ENCODE measurements at regions not wholly inside any gene's neighbourhood (a gene's known extent, or its start where the extent isn't known, plus 50 kb on each side); places are given as distances from the start of the nearest gene placed in this dataset.

DNA sequence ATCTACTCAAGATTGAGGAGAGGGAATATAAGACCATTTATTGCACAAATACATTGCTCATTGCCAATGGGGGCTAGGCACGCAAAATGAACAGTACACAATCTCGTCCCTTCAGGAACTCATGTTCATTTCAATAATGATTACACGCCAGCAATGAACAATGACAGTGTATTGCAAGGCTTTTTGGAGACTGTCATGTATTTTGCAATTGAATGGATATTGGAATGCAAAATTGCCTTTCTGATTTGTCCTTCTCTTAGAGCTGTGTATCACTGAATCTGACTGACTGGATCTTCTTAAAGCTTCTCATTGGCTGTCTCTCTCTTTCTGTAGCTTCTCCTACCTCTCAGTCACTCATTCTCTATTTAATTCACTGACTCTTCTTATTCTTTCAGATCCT is 400.2 kb upstream of the DCN start:
- Histone ChIP-seq H3K36me3 (ENCODE audit: insufficient read depth) (no peaks in the 10 kb centered on the region), H3K4me1 (ENCODE audit: insufficient read depth) (no peaks in the 10 kb centered on the region), H3K4me3 (ENCODE audit: low read depth, low read length) (no peak overlapping the region), H3K27ac (ENCODE audit: low read depth) (no peak overlapping the region)
- WGBS, result 95% methylated on average over 3 of the region's 3 CpGs
- no peak for DNase-seq (ENCODE audit: extremely low spot score)

DNA sequence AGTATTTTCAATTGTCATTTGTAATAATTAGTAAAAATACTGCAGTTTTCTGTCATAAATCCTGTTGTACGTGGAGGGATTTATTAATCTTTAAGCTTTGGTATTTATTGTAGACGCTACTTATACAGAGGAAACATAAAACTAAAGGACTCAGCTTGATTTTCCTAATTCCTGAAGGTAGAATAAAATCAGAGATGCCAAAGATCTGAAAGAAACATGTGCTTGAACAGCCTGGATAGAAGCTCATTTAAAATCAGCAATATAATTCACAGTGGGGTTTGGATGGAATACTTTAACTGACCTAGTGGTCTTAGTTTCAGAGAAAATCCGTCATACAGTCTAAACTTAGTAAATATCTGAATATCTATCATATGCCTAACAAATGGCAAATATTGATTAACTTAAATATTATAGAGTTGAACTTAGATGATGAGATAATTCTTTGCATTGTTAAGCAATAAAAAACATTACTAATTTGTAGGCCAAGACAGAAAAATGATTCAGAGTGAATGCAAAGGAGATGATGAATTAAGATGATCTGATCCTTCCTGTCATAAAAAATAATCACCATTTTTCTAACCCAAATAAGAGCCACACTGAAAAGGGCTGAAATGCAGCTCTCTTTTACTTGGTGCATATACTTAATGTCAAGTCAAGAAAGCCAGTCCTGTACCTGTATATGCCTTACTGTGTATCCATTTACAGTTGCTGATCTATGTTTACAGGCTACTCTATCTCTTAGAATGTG is 397.1 kb upstream of the DCN start:
- WGBS, result 54% methylated on average over 3 of the region's 3 CpGs
- H3K4me1 ChIP-seq (ENCODE audit: insufficient read depth), result no peaks in the 10 kb centered on the region
- no peak overlapping the region for H3K4me3 ChIP-seq (ENCODE audit: low read depth, low read length)
- no peak overlapping the region for H3K27ac ChIP-seq (ENCODE audit: low read depth)
- H3K36me3 ChIP-seq (ENCODE audit: insufficient read depth), result no peaks in the 10 kb centered on the region
- no peak for DNase-seq (ENCODE audit: extremely low spot score)

- DNase-seq (ENCODE audit: extremely low spot score), result no peak
- Histone ChIP-seq H3K36me3 (ENCODE audit: insufficient read depth) (no peaks in the 10 kb centered on the region), H3K27ac (ENCODE audit: low read depth) (no peak overlapping the region), H3K4me1 (ENCODE audit: insufficient read depth) (no peaks in the 10 kb centered on the region), H3K4me3 (ENCODE audit: low read depth, low read length) (no peak overlapping the region)
- WGBS, result 30% methylated on average over 7 of the region's 7 CpGs
Observed at GRCh38 chr12:91577586-91578539, 395.2 kb upstream of the DCN start.

GRCh38 chr12:91576432-91576831 is 393.8 kb upstream of the DCN start:
- DNase-seq (ENCODE audit: extremely low spot score), result no peak
- Histone ChIP-seq H3K4me3 (ENCODE audit: low read depth, low read length) (no peak overlapping the region), H3K27ac (ENCODE audit: low read depth) (no peak overlapping the region), H3K4me1 (ENCODE audit: insufficient read depth) (no peaks in the 10 kb centered on the region), H3K36me3 (ENCODE audit: insufficient read depth) (no peaks in the 10 kb centered on the region)
- 94% methylated on average over 1 of the region's 1 CpG for WGBS

DNA sequence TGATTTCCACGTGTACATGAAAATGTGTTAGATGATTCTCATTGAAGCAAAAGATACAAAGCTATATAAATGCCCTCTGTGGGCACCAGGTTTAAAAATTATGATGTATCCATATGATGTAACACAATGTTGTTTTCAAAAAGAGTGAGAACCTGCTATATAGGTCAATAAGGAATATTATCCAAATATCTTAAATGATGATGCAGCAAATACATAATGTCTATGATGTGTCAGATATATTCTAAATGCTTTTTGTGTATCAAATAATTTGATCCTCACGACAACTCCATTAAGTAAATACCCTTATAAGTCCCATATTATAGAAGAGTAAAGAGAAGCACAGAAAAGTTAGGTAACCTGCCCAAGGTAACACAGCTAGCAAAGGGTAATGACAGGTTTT is 393.0 kb upstream of the DCN start:
- Histone ChIP-seq H3K4me1 (ENCODE audit: insufficient read depth) (no peaks in the 10 kb centered on the region), H3K36me3 (ENCODE audit: insufficient read depth) (no peaks in the 10 kb centered on the region), H3K4me3 (ENCODE audit: low read depth, low read length) (no peak overlapping the region), H3K27ac (ENCODE audit: low read depth) (no peak overlapping the region)
- WGBS, result 94% methylated on average over 2 of the region's 2 CpGs
- no peak for DNase-seq (ENCODE audit: extremely low spot score)

DNA sequence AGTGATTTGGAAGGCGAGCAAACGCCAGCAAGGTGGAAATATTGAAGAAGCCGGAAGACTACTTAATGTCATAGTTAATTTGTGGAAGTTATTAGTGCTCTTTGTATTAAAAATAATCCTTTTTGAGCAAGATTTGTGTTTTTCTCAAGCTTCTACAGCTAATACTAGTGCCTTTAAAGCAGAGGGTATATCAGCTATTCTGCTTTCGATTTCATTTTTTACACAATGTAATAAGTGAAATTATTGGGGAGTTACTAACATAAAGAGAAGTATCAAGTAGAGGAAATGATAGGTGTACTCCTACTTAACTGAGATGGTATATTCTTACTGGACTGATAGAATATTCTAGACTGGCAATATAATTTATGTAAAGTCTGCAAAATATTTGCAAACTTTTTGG is 392.4 kb upstream of the DCN start:
- no peak for DNase-seq (ENCODE audit: extremely low spot score)
- no peak overlapping the region for H3K27ac ChIP-seq (ENCODE audit: low read depth)
- no peaks in the 10 kb centered on the region for H3K4me1 ChIP-seq (ENCODE audit: insufficient read depth)
- 89% methylated on average over 4 of the region's 4 CpGs for WGBS
- no peak overlapping the region for H3K4me3 ChIP-seq (ENCODE audit: low read depth, low read length)
- no peaks in the 10 kb centered on the region for H3K36me3 ChIP-seq (ENCODE audit: insufficient read depth)

- Histone ChIP-seq H3K4me3 (ENCODE audit: low read depth, low read length) (no peak overlapping the region), H3K27ac (ENCODE audit: low read depth) (no peak overlapping the region), H3K4me1 (ENCODE audit: insufficient read depth) (no peaks in the 10 kb centered on the region), H3K36me3 (ENCODE audit: insufficient read depth) (no peaks in the 10 kb centered on the region)
- DNase-seq (ENCODE audit: extremely low spot score), result no peak
- 77% methylated on average over 1 of the region's 1 CpG for WGBS
Observed at GRCh38 chr12:91574391-91574790, 391.8 kb upstream of the DCN start.

GRCh38 chr12:91572869-91573268 is 390.3 kb upstream of the DCN start:
- H3K4me3 ChIP-seq (ENCODE audit: low read depth, low read length), result no peak overlapping the region
- H3K36me3 ChIP-seq (ENCODE audit: insufficient read depth), result no peaks in the 10 kb centered on the region
- no peaks in the 10 kb centered on the region for H3K4me1 ChIP-seq (ENCODE audit: insufficient read depth)
- DNase-seq (ENCODE audit: extremely low spot score), result no peak
- no peak overlapping the region for H3K27ac ChIP-seq (ENCODE audit: low read depth)
- WGBS, result 96% methylated on average over 3 of the region's 3 CpGs

DNA sequence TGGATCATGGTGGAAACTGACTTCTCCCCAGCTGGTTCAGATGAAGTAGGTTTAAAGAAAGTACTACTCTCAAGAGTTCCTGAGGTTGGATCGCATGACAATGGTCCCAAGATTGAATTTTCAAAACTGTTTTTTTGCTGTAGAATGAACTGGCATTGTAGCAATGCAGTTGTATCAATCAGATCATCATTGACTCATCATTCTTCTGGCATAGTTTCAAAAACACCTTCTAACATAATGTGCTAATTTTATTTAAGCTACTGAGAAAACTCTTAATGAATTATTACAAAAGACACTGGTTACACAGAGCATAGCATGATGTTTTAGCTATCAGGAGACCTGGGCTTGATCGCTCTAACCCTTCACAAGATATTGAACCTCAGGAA is 384.5 kb upstream of the DCN start:
- WGBS, result 97% methylated on average over 2 of the region's 2 CpGs
- no peaks in the 10 kb centered on the region for H3K36me3 ChIP-seq (ENCODE audit: insufficient read depth)
- no peaks in the 10 kb centered on the region for H3K4me1 ChIP-seq (ENCODE audit: insufficient read depth)
- H3K27ac ChIP-seq (ENCODE audit: low read depth), result no peak overlapping the region
- no peak for DNase-seq (ENCODE audit: extremely low spot score)
- H3K4me3 ChIP-seq (ENCODE audit: low read depth, low read length), result no peak overlapping the region

- DNase-seq (ENCODE audit: extremely low spot score), result no peak
- Histone ChIP-seq H3K27ac (ENCODE audit: low read depth) (no peak overlapping the region), H3K4me3 (ENCODE audit: low read depth, low read length) (no peak overlapping the region), H3K4me1 (ENCODE audit: insufficient read depth) (no peaks in the 10 kb centered on the region), H3K36me3 (ENCODE audit: insufficient read depth) (no peaks in the 10 kb centered on the region)
- WGBS, result 72% methylated on average over 6 of the region's 6 CpGs
Observed at GRCh38 chr12:91566328-91567099, 383.9 kb upstream of the DCN start.

GRCh38 chr12:91565846-91566245 is 383.2 kb upstream of the DCN start:
- H3K36me3 ChIP-seq (ENCODE audit: insufficient read depth), result no peaks in the 10 kb centered on the region
- H3K4me3 ChIP-seq (ENCODE audit: low read depth, low read length), result no peak overlapping the region
- H3K27ac ChIP-seq (ENCODE audit: low read depth), result no peak overlapping the region
- H3K4me1 ChIP-seq (ENCODE audit: insufficient read depth), result no peaks in the 10 kb centered on the region
- DNase-seq (ENCODE audit: extremely low spot score), result no peak
- 87% methylated on average over 1 of the region's 1 CpG for WGBS

DNA sequence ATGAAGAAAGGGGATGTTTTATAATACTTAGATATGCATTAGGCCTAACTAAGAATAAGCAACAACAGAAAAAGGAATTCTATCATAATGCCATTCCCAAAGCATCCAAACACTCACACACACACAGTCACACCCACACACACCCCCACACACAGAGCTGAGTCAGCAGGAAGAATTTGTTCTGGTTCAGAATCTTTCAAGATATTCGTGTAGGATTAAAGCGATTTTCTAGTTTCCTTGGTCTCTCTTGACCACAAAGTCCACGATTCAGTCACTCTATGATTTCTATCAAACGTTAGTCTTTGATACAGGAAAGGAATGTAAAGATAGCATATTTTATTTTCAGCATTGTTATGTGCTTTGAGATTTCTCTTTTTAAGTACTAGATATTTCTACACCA is 382.6 kb upstream of the DCN start:
- DNase-seq (ENCODE audit: extremely low spot score), result no peak
- Histone ChIP-seq H3K4me1 (ENCODE audit: insufficient read depth) (no peaks in the 10 kb centered on the region), H3K4me3 (ENCODE audit: low read depth, low read length) (no peak overlapping the region), H3K36me3 (ENCODE audit: insufficient read depth) (no peaks in the 10 kb centered on the region), H3K27ac (ENCODE audit: low read depth) (no peak overlapping the region)
- 73% methylated on average over 4 of the region's 4 CpGs for WGBS

GRCh38 chr12:91563011-91563765 is 380.6 kb upstream of the DCN start:
- Histone ChIP-seq H3K4me3 (ENCODE audit: low read depth, low read length) (no peak overlapping the region), H3K4me1 (ENCODE audit: insufficient read depth) (no peaks in the 10 kb centered on the region), H3K36me3 (ENCODE audit: insufficient read depth) (no peaks in the 10 kb centered on the region), H3K27ac (ENCODE audit: low read depth) (no peak overlapping the region)
- DNase-seq (ENCODE audit: extremely low spot score), result no peak
- 96% methylated on average over 4 of the region's 4 CpGs for WGBS
